ENCODE measurements at regions not wholly inside any gene's neighbourhood (a gene's known extent, or its start where the extent isn't known, plus 50 kb on each side); places are given as distances from the start of the nearest gene placed in this dataset.

- TF ChIP-seq POLR2AphosphoS5 (IDR thresholded peaks at IDR 0.05; ENCODE audit: borderline replicate concordance, low read depth, low read length) (no peak), EZH2 (IDR thresholded peaks at IDR 0.05) (no peak), FOXP2 (optimal IDR thresholded peaks at IDR 0.05; ENCODE audit: control extremely low read depth, extremely low read length, insufficient read depth) (no peak)
Observed at GRCh38 chr22:23007823-23008222, 62.5 kb upstream of the GNAZ start.
